ENCODE measurements at regions not wholly inside any gene's neighbourhood (a gene's known extent, or its start where the extent isn't known, plus 50 kb on each side); places are given as distances from the start of the nearest gene placed in this dataset.
"Not testable (repeated sequence)": the region's sequence is repeated elsewhere in the genome, so short reads cannot be mapped to it uniquely, and the experiment has no call there.

- H3K4me3 ChIP-seq = no peak overlapping the region
- H3K27ac ChIP-seq = no peak overlapping the region
Measured at GRCh38 chr7:125112850-125113249, 183.2 kb upstream of the POT1 start.

- H3K4me3 ChIP-seq = no peak overlapping the region
- H3K27ac ChIP-seq = no peak overlapping the region
Measured at GRCh38 chr7:125099519-125099918, 169.9 kb upstream of the POT1 start.

- Histone ChIP-seq H3K4me3 (no peak overlapping the region), H3K27ac (no peak overlapping the region)
Measured at GRCh38 chr7:125098377-125098970, 168.8 kb upstream of the POT1 start.

GRCh38 chr7:125090596-125090995 lies 161.0 kb upstream of the POT1 start:
- no peak overlapping the region for H3K27ac ChIP-seq

GRCh38 chr7:125089171-125089570 lies 159.5 kb upstream of the POT1 start:
- H3K27ac ChIP-seq = no peak overlapping the region

More at GRCh38 chr7:125090596-125090995, 161.0 kb upstream of the POT1 start:
- no peak overlapping the region for H3K4me3 ChIP-seq

GRCh38 chr7:125088555-125088954 lies 158.9 kb upstream of the POT1 start:
- Histone ChIP-seq H3K4me3 (no peak overlapping the region), H3K27ac (no peak overlapping the region)

More at GRCh38 chr7:125089171-125089570, 159.5 kb upstream of the POT1 start:
- H3K4me3 ChIP-seq = no peak overlapping the region

GRCh38 chr7:125085084-125085483 lies 155.5 kb upstream of the POT1 start:
- H3K4me3 ChIP-seq = no peak overlapping the region
- no peak overlapping the region for H3K27ac ChIP-seq

- no peak overlapping the region for H3K27ac ChIP-seq
- H3K4me3 ChIP-seq = no peak overlapping the region
Measured at GRCh38 chr7:125084196-125084595, 154.6 kb upstream of the POT1 start.

GRCh38 chr7:125074141-125074540 lies 144.5 kb upstream of the POT1 start:
- no peak overlapping the region for H3K4me3 ChIP-seq
- H3K27ac ChIP-seq = no peak overlapping the region

- H3K4me3 ChIP-seq = no peak overlapping the region
- no peak overlapping the region for H3K27ac ChIP-seq
Measured at GRCh38 chr7:125065546-125065945, 135.9 kb upstream of the POT1 start.

- H3K4me3 ChIP-seq = no peak overlapping the region
- no peak overlapping the region for H3K27ac ChIP-seq
Measured at GRCh38 chr7:125065001-125065400, 135.4 kb upstream of the POT1 start.

GRCh38 chr7:125061776-125062397 lies 132.3 kb upstream of the POT1 start:
- H3K4me3 ChIP-seq = no peak overlapping the region
- H3K27ac ChIP-seq = no peak overlapping the region

- H3K4me3 ChIP-seq, H3K27ac ChIP-seq: not testable (repeated sequence)
Measured at GRCh38 chr7:125061083-125061745, 131.6 kb upstream of the POT1 start.

GRCh38 chr7:125059861-125060456 lies 130.3 kb upstream of the POT1 start:
- no peak overlapping the region for H3K4me3 ChIP-seq
- no peak overlapping the region for H3K27ac ChIP-seq

GRCh38 chr7:125057963-125058362 lies 128.3 kb upstream of the POT1 start:
- no peak overlapping the region for H3K27ac ChIP-seq
- no peak overlapping the region for H3K4me3 ChIP-seq

GRCh38 chr7:125055376-125055775 lies 125.8 kb upstream of the POT1 start:
- Histone ChIP-seq H3K4me3 (no peak overlapping the region), H3K27ac (no peak overlapping the region)

- H3K4me3 ChIP-seq = no peak overlapping the region
- no peak overlapping the region for H3K27ac ChIP-seq
Measured at GRCh38 chr7:125046767-125047166, 117.1 kb upstream of the POT1 start.

GRCh38 chr7:125033506-125033905 lies 103.9 kb upstream of the POT1 start:
- no peak overlapping the region for H3K4me3 ChIP-seq

GRCh38 chr7:125032943-125033342 lies 103.3 kb upstream of the POT1 start:
- Histone ChIP-seq H3K4me3 (no peak overlapping the region), H3K27ac (no peak overlapping the region)

More at GRCh38 chr7:125033506-125033905, 103.9 kb upstream of the POT1 start:
- no peak overlapping the region for H3K27ac ChIP-seq

GRCh38 chr7:125030756-125031387 lies 101.2 kb upstream of the POT1 start:
- H3K27ac ChIP-seq = no peak overlapping the region
- no peak overlapping the region for H3K4me3 ChIP-seq

Data from skin epidermis (tissue), 12 donors.